Liver (tissue), 8 donors: ENCODE measurements at regions not wholly inside any gene's neighbourhood (a gene's known extent, or its start where the extent isn't known, plus 50 kb on each side); places are given as distances from the start of the nearest gene placed in this dataset.

Experiments
- DNase-seq: peaks from one replicate; pipeline ENCODE4 v3.0.0-alpha.2; 2017; ENCODE audit warnings: low spot score
- H3K27ac ChIP-seq, 2 donors: one replicate each; pipeline ENCODE4 v1.7.0; 2013; ENCODE audit warnings: inconsistent platforms in 2 of 2, low read length in 2 of 2, control low read depth in 1 of 2, low read depth in 1 of 2, mild to moderate bottlenecking in 1 of 2
- H3K27me3 ChIP-seq, 4 donors: one replicate each; pipeline versions ENCODE4 v1.6.1 to v1.7.0; 2013; ENCODE audit warnings: low read length in 3 of 4, inconsistent platforms in 1 of 4, mild to moderate bottlenecking in 1 of 4, moderate library complexity in 1 of 4; ENCODE audit not compliant: control insufficient read depth in 4 of 4, insufficient read depth in 4 of 4
- H3K36me3 ChIP-seq, 4 donors: one replicate each; pipeline versions ENCODE4 v1.6.1 to v1.7.0; 2013; ENCODE audit warnings: low read length in 3 of 4, mild to moderate bottlenecking in 3 of 4, low read depth in 1 of 4, moderate library complexity in 1 of 4; ENCODE audit not compliant: control insufficient read depth in 4 of 4, insufficient read depth in 3 of 4
- H3K4me1 ChIP-seq, 4 donors: one replicate each; pipeline versions ENCODE4 v1.6.1 to v1.7.0; 2013; ENCODE audit warnings: low read length in 3 of 4, mild to moderate bottlenecking in 3 of 4, moderate library complexity in 1 of 4; ENCODE audit not compliant: control insufficient read depth in 4 of 4, insufficient read depth in 4 of 4
- H3K4me3 ChIP-seq, 3 donors: one replicate each; pipeline versions ENCODE4 v1.6.1 to v1.7.0; 2013; ENCODE audit warnings: low read length in 3 of 3, control low read depth in 1 of 3, low read depth in 1 of 3, mild to moderate bottlenecking in 1 of 3
- H3K9ac ChIP-seq, 2 donors: one replicate each; pipeline ENCODE4 v1.7.0; 2013; ENCODE audit warnings: low read length in 2 of 2, mild to moderate bottlenecking in 2 of 2, moderate library complexity in 2 of 2, control low read depth in 1 of 2, low read depth in 1 of 2
- H3K9me3 ChIP-seq, 4 donors: one replicate each; pipeline versions ENCODE4 v1.6.1 to v1.7.0; 2013; ENCODE audit warnings: low read length in 3 of 4; ENCODE audit not compliant: control insufficient read depth in 4 of 4
- ATF3 ChIP-seq: IDR thresholded peaks from 2 replicates; pipeline ENCODE4 v1.6.1; 2016; ENCODE audit warnings: antibody characterized with exemption
- EGR1 ChIP-seq, 2 donors: IDR thresholded peaks; 2 replicates each; pipeline ENCODE4 v1.6.1; 2016 to 2018; ENCODE audit warnings: antibody characterized with exemption in 2 of 2, low read depth in 2 of 2
- FOXA1 ChIP-seq: IDR thresholded peaks from 2 replicates; pipeline ENCODE4 v1.6.1; 2016; ENCODE audit warnings: antibody characterized with exemption
- FOXA2 ChIP-seq: IDR thresholded peaks from 2 replicates; pipeline ENCODE4 v1.6.1; 2016; ENCODE audit warnings: antibody characterized with exemption
- GABPA ChIP-seq, 2 donors: IDR thresholded peaks in 1 of 2; conservative IDR thresholded peaks in 1 of 2; 2 replicates each; pipeline ENCODE4 v1.6.1; 2016; ENCODE audit warnings: antibody characterized with exemption in 2 of 2, mild to moderate bottlenecking in 1 of 2, moderate library complexity in 1 of 2
- HNF4A ChIP-seq, 2 donors: conservative IDR thresholded peaks; 2 replicates each; pipeline ENCODE4 v1.6.1; 2016; ENCODE audit warnings: antibody characterized with exemption in 2 of 2, mild to moderate bottlenecking in 2 of 2
- HNF4G ChIP-seq: IDR thresholded peaks from 2 replicates; pipeline ENCODE4 v1.6.1; 2016; ENCODE audit warnings: antibody characterized with exemption
- JUND ChIP-seq, 2 donors: IDR thresholded peaks; 2 replicates each; pipeline ENCODE4 v1.6.1; 2016; ENCODE audit warnings: antibody characterized with exemption in 2 of 2
- NR2F2 ChIP-seq: IDR thresholded peaks from 2 replicates; pipeline ENCODE4 v1.6.1; 2016; ENCODE audit warnings: antibody characterized with exemption
- RAD21 ChIP-seq, 2 donors: IDR thresholded peaks; 2 replicates each; pipeline ENCODE4 v1.6.1; 2016; ENCODE audit warnings: antibody characterized with exemption in 2 of 2, mild to moderate bottlenecking in 2 of 2
- REST ChIP-seq: IDR thresholded peaks from 2 replicates; pipeline ENCODE4 v1.6.1; 2016; ENCODE audit warnings: antibody characterized with exemption, mild to moderate bottlenecking
- RXRA ChIP-seq, 2 donors: IDR thresholded peaks; 2 replicates each; pipeline ENCODE4 v1.6.1; 2017 to 2018; ENCODE audit warnings: antibody characterized with exemption in 2 of 2, mild to moderate bottlenecking in 1 of 2
- SP1 ChIP-seq: IDR thresholded peaks from 2 replicates; pipeline ENCODE4 v1.6.1; 2018; ENCODE audit warnings: antibody characterized with exemption, mild to moderate bottlenecking
- TAF1 ChIP-seq: conservative IDR thresholded peaks from 2 replicates; pipeline ENCODE4 v1.6.1; 2016; ENCODE audit warnings: antibody characterized with exemption, mild to moderate bottlenecking
- YY1 ChIP-seq: IDR thresholded peaks from 2 replicates; pipeline ENCODE4 v1.6.1; 2016; ENCODE audit warnings: antibody characterized with exemption, mild to moderate bottlenecking
- WGBS: extraction: QIAGEN DNeasy Blood & Tissue Kit; methylation state at CpG from one replicate; pipeline ENCODE4 v1.1.7; 2013; 5-methylcytosine and 5-hydroxymethylcytosine counted together
- TF ChIP-seq, protein P1 (sequence below): IDR thresholded peaks from 2 replicates; pipeline ENCODE4 v1.6.1; 2016; ENCODE audit warnings: antibody characterized with exemption
- TF ChIP-seq, protein P2 (sequence below): fragments of 150-350 bp; IDR thresholded peaks from 2 replicates; pipeline ENCODE4 v1.5.1; 2017; ENCODE audit warnings: improper control_type of control experiment, low read depth, low read length; ENCODE audit not compliant: missing input control
- TF ChIP-seq, protein P3 (sequence below): IDR thresholded peaks from 2 replicates; pipeline ENCODE4 v1.6.1; 2016; ENCODE audit warnings: antibody characterized with exemption
- donor health status: healthy.
- donor health status: healthy.
- donor health status: healthy.
- donor health status: healthy.
- donor health status: healthy.

DNA sequence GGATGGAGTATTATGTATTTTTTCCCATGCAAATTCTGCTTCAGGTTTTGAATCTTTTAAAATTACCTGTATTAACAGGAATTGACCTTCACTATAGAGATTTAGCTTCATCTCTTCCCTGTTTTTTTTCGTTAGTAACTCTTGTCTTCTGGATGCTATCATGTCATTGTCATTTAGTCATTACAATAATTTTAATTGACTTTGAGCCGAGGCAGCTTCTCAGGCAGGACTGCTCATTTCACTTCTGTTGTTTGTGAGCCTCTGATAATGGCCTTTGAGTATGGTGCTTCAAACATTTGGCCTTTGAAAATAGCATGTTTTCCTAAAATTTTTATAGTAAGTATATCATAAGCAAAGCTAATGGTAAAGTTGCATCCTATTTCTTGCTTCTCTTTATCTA, 375.1 kb upstream of the MMS22L start:
- no peaks in the 10 kb centered on the region for H3K4me1 ChIP-seq

GRCh38 chr6:97663252-97663651, 380.2 kb upstream of the MMS22L start:
- TF ChIP-seq RXRA (IDR thresholded peaks at IDR 0.05) = no peak
- TF ChIP-seq, protein P1, sequence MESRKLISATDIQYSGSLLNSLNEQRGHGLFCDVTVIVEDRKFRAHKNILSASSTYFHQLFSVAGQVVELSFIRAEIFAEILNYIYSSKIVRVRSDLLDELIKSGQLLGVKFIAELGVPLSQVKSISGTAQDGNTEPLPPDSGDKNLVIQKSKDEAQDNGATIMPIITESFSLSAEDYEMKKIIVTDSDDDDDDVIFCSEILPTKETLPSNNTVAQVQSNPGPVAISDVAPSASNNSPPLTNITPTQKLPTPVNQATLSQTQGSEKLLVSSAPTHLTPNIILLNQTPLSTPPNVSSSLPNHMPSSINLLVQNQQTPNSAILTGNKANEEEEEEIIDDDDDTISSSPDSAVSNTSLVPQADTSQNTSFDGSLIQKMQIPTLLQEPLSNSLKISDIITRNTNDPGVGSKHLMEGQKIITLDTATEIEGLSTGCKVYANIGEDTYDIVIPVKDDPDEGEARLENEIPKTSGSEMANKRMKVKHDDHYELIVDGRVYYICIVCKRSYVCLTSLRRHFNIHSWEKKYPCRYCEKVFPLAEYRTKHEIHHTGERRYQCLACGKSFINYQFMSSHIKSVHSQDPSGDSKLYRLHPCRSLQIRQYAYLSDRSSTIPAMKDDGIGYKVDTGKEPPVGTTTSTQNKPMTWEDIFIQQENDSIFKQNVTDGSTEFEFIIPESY = no peak
- no peak for TF ChIP-seq FOXA2
- TF ChIP-seq REST = no peak
- TF ChIP-seq ATF3 = no peak
- no peak for TF ChIP-seq TAF1
- TF ChIP-seq, protein P2, sequence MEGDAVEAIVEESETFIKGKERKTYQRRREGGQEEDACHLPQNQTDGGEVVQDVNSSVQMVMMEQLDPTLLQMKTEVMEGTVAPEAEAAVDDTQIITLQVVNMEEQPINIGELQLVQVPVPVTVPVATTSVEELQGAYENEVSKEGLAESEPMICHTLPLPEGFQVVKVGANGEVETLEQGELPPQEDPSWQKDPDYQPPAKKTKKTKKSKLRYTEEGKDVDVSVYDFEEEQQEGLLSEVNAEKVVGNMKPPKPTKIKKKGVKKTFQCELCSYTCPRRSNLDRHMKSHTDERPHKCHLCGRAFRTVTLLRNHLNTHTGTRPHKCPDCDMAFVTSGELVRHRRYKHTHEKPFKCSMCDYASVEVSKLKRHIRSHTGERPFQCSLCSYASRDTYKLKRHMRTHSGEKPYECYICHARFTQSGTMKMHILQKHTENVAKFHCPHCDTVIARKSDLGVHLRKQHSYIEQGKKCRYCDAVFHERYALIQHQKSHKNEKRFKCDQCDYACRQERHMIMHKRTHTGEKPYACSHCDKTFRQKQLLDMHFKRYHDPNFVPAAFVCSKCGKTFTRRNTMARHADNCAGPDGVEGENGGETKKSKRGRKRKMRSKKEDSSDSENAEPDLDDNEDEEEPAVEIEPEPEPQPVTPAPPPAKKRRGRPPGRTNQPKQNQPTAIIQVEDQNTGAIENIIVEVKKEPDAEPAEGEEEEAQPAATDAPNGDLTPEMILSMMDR = no peak
- TF ChIP-seq YY1 = no peak
- no peak for TF ChIP-seq GABPA (IDR thresholded peaks at IDR 0.05 in 1 of 2, conservative IDR thresholded peaks at IDR 0.05 in 1 of 2)
- no peak for TF ChIP-seq EGR1 (IDR thresholded peaks at IDR 0.05; ENCODE audit: low read depth in 2 of 2)
- TF ChIP-seq FOXA1 = no peak
- TF ChIP-seq JUND (IDR thresholded peaks at IDR 0.05) = no peak
- TF ChIP-seq HNF4G = no peak
- no peak for TF ChIP-seq HNF4A (conservative IDR thresholded peaks at IDR 0.05)
- TF ChIP-seq, protein P3, sequence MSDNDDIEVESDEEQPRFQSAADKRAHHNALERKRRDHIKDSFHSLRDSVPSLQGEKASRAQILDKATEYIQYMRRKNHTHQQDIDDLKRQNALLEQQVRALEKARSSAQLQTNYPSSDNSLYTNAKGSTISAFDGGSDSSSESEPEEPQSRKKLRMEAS = no peak
- no peak for TF ChIP-seq SP1
- no peak for TF ChIP-seq RAD21 (IDR thresholded peaks at IDR 0.05)
- no peak for TF ChIP-seq NR2F2
- Histone ChIP-seq H3K36me3 (no peaks in the 10 kb centered on the region), H3K4me3 (no peak overlapping the region), H3K27me3 (no peaks in the 10 kb centered on the region), H3K27ac (no peak overlapping the region), H3K9ac (no peak overlapping the region), H3K9me3 (no peaks in the 10 kb centered on the region), H3K4me1 (no peaks in the 10 kb centered on the region)
- no peak for DNase-seq

More for the DNA sequence above, 375.1 kb upstream of the MMS22L start:
- 28% methylated on average over 2 of the region's 2 CpGs for WGBS
- Histone ChIP-seq H3K27me3 (no peaks in the 10 kb centered on the region), H3K9ac (no peak overlapping the region), H3K27ac (no peak overlapping the region), H3K4me3 (no peak overlapping the region), H3K36me3 (no peaks in the 10 kb centered on the region), H3K9me3 (no peaks in the 10 kb centered on the region)
- no peak for TF ChIP-seq TAF1
- no peak for TF ChIP-seq FOXA1
- TF ChIP-seq GABPA (IDR thresholded peaks at IDR 0.05 in 1 of 2, conservative IDR thresholded peaks at IDR 0.05 in 1 of 2) = no peak
- no peak for TF ChIP-seq EGR1 (IDR thresholded peaks at IDR 0.05; ENCODE audit: low read depth in 2 of 2)
- no peak for TF ChIP-seq SP1
- no peak for TF ChIP-seq HNF4A (conservative IDR thresholded peaks at IDR 0.05)
- DNase-seq = no peak
